GM20431 (cell line): ENCODE measurements at regions not wholly inside any gene's neighbourhood (a gene's known extent, or its start where the extent isn't known, plus 50 kb on each side); places are given as distances from the start of the nearest gene placed in this dataset.
"Not testable (repeated sequence)": the region's sequence is repeated elsewhere in the genome, so short reads cannot be mapped to it uniquely, and the experiment has no call there.

Experiments used
- in situ Hi-C: fragments of 300-500 bp; cut with MseI, MboI; formaldehyde crosslinking; loops from one replicate; pipeline ENCODE4 v1.15.0; 2020; ENCODE audit warnings: low sequenced_read_pairs; ENCODE audit not compliant: unreplicated experiment

DNA sequence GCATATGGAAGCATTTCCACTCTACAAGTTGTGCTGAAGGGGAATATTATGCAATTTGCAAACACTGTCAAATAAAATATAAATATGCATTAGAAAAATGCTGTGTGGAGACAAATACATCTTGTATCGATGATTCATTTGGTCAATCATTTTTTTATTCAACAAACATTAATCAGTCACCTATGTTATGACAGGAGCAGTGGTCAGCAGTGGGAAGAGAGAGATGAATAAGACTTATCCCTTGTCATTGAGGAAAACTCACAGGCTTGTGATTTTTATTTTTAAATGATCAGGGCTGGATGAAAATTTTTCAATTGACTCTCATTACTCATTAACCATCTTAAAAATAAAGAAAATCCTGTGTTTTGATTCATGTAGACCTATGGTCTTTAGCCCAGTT, 574.1 kb downstream of the ACTL7B start:
- in situ Hi-C loops: no loop called here

GRCh38 chr9:108278341-108278740, 577.4 kb downstream of the ACTL7B start:
- in situ Hi-C loops: no loop called here

GRCh38 chr9:108277216-108277615, 578.6 kb downstream of the ACTL7B start:
- in situ Hi-C loops: no loop called here

DNA sequence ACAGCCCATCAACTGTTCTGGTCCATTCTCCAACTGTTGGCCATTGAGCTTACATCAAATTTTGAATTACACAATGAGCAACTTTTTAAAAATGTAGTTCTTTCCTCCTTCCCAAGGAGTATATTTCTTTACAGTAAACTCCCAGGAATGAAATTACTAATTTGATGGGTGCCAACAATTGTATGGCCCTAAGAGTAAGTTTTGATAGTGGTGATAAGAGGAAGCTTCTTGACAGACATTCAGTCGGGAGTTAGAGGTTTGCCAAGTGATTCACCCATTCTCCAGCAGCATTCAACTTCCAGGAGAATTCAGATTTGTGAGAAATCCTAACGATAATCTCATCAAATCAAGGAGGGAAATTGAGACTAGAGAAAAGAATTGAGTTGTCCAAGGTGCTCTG, 579.9 kb downstream of the ACTL7B start:
- in situ Hi-C loops: no loop called here

- in situ Hi-C loops: no loop called here
These were observed 580.8 kb downstream of the ACTL7B start for GRCh38 chr9:108274971-108275370.

GRCh38 chr9:108273988-108274387, 581.8 kb downstream of the ACTL7B start:
- in situ Hi-C loops: no loop called here

DNA sequence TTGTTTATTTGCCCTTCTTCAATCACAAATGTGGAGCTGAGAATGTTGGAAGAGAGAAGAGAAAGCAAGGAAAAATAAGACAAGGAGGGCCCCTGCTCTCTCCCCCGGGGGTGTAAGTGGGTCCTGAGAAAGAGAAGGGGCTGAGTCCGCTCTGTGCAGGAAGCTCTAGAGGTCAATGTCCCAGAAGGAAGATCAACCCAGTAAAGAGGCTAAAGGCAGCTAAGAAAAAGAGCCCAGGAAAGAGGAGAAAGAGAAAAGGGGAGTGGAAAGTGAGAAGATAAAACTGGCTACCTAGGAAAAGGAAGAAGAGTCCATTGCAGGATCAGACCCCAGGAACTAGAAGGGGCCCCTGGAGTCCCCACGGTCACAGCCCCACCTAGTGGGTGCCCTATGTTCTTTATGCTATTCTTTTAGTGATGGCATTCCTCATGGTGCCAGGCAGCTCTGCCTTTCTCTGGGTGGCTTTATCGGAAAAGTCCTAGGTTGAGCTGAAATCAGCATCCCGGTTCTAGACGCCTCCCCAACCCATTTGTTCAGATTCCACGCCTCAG, 583.4 kb downstream of the ACTL7B start:
- in situ Hi-C loops: no loop called here

- in situ Hi-C loops: no loop called here
These were observed 584.0 kb downstream of the ACTL7B start for GRCh38 chr9:108271646-108272348.

DNA sequence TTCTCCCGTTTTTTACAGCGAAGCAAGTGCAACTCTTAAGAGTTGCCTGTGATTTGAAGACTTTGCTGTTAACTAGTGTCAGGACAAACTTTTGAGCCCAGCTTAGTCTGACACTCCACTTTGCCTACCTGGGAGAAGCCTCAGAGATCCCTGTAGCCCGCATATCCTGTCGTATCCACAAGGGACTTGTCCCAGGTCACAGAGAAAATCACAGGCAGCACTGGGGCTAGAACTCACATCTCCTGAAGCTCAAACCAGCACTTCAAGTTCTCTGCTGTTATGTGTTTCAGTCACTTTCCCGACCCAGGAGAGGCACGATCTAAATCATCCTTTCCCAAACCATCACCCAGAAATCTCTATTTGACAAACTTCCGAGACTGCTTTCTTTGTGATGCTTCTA, 584.5 kb downstream of the ACTL7B start:
- in situ Hi-C loops: no loop called here

DNA sequence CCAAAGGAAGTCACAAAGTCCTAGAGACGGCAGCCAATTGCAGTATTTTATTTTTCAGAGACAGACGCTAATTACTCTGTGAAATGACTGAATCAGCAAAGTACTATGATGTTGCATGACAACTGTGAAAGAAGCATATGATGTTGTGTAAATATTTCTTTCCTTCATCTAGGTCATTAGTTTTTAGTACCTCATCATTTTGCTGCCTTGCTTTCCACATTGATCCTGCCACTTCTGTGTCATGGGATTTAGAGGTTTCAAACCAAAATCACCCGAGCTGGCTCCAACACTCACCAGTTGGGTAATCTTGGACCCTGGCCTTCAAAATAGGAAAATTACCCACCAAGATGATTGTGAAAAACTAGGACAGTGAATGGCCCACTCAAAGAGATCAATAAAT, 585.2 kb downstream of the ACTL7B start:
- in situ Hi-C loops: no loop called here

- in situ Hi-C loops: no loop called here
These were observed 585.7 kb downstream of the ACTL7B start for GRCh38 chr9:108270051-108270450.

DNA sequence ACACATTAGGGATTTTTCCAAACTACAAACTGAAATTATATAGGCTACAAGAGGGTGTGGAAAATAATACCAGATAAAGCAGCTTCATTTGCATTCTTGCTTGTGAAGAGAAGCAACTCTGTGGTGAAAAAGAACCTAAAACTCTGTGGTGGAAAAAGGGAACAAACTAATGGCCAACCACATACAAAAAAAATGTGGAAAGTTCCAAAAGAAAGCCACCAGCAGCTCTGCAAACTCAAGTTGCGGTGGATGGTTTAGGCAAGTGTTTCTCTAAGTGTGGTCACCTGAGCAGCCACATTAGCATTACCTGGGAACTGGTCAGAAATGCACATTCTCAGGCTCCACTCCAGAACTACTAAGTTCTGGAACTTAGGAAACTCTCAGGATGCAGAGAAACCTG, 586.4 kb downstream of the ACTL7B start:
- in situ Hi-C loops: no loop called here

DNA sequence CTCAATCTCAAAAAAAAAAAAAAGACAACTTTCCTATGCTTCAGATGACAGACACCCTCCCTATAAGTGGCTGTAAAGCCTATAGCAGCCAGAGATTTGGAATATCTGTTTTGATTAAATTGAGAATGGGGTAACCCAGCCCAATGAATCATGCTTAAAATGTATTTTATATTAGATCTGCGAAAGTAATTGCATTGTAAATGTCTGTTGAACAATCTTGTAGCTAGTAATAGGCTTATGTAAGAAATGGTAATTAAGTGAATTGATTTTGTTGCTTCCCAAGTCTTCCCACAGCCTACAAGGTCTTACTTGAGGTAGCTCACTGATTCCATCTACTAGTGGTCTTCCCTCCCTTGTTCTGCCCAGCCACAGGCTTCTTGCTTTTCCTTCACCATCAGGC, 590.7 kb downstream of the ACTL7B start:
- in situ Hi-C loops: no loop called here

DNA sequence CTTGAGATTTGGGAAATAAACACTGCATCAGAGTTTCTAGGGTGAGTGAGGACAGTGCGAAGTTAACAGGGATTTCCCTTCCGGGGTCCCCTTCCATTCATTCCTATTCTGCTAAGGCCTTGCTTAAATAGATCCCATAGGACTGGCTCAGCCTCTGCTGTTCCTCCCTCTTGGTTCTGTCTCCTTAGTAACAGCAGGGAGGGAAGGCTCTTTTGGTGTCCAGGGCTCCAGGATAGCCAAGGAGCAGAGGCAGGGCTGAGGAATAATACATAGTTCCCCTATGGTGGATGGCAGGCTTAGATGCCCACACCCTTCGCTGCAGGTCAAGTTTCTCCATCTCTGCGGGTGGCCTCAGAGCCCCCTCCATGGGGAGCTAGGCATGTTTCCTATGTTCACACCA, 591.7 kb downstream of the ACTL7B start:
- in situ Hi-C loops: no loop called here

DNA sequence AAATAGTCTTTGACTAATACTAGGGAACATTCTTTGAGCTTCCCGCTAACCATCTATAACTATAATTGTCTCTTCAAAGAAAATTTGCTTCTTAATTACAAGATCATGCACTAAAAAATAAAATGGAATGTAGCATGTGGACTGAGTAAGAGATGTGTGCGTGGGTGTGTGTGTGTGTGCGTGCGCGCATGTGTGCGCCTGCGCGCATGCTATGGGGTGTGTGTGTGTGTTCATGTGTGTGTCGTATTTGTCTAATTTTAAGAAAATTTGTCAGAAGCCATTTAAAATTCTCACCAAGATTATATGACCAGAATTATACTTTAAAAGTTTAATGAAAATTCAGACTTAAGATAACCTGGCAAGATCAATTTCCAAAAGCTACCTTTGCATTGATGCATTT, 593.0 kb downstream of the ACTL7B start:
- in situ Hi-C loops: no loop called here

DNA sequence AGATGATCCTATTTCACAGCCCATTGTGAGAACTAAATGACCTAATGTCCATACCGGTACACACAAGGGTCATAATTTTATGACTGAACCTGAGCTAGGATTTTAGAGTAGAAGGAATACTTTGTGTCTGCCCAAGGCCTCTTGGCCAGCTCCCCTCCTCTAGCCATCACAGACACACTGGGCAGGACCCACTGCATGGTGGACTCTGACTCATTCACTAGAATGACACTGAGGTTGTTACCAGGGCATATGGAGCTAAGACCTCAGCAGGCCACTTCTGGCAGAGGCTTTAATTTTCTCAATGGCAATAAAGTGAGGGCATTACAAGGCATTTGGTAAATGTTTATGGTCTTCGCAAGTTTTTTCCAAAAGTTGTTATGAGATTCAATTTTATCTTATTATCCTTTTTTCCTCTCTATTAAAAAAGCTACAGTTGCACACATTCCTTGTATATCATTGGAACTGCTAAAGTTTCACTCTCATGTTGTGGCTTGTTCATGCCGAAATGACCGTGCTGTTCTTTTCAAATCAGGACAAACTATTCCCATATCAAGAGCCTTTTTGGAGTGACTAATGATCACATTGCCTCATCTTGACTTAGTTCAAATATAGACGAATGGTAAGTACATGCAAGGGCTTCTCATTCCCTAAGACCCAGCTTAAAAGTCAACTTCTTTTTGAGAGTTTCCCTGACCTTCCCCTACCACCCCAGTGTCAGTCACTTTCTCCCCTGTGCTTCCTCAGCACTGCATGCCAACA, 595.7 kb downstream of the ACTL7B start:
- in situ Hi-C loops: no loop called here

GRCh38 chr9:108258640-108259039, 597.1 kb downstream of the ACTL7B start:
- in situ Hi-C loops: no loop called here

DNA sequence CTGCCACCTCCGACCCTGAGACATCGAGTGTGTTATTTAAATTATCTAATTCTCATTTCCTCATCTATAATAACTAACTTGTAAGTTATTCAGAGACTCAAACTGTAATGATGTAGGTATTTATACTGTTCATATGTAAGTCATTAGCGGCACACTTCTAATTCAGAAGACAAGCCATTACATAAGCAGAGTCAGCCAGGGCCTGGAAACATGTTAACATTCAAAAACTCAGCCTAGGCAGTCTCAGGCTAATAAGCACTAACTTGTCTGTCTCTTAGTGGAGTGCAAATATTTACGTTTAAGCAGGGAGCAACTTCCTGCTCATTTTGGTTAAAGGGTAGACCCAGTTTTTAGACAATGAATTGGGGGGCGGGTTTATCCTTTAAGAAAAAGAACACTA, 598.4 kb downstream of the ACTL7B start:
- in situ Hi-C loops: no loop called here

DNA sequence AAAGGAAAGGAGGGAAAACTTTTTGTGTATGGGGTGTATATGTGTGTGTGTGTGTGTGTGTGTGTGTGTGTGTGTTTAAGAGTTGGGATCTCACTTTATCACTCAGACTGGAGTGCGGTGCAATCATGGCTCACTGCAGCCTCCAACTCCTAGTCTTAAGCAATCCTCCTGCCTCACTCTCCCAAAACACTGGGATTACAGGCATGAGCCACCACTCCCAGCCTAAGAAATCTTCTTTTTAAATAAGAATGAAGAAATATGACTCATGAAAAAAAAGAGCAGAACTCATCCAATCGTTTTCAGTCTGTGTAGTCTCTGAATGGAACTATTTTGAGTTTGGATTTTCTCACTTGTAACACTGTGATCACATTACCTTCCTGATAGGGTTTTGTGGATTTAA, 601.5 kb downstream of the ACTL7B start:
- in situ Hi-C loops: no loop called here

DNA sequence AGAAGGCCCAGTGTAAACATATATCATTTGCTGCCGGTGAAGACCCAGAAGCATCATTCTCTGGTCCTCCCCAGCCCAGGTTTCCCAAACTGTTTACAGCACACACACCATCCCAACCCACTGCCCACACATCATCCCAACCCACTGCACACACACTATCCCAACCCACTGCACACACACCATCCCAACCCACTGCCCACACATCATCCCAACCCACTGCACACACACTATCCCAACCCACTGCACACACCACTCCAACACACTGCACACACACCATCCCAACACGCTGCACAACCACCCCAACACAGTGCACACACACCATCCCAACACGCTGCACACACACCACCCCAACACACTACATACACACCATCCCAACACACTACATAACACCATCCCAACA, 608.4 kb downstream of the ACTL7B start:
- in situ Hi-C loops: not testable (repeated sequence)

DNA sequence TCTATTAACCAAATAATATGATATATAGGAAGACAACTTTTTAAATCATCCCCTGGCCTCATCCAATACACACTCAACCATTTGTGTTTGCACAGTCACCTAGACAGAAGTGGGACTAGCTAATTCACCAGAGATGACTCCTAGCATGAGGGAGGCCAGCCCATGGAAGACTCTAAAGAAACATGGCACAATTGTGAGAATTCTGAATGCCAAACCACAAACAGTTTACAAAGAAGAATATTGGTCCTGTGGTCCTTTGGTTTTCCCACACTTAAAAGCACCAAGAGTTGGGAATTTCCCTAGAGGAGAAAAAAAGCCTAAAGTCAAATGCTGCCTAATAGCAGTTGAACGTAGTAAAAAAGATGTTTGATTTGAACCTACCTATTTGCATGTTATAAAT, 609.9 kb downstream of the ACTL7B start:
- in situ Hi-C loops: no loop called here

DNA sequence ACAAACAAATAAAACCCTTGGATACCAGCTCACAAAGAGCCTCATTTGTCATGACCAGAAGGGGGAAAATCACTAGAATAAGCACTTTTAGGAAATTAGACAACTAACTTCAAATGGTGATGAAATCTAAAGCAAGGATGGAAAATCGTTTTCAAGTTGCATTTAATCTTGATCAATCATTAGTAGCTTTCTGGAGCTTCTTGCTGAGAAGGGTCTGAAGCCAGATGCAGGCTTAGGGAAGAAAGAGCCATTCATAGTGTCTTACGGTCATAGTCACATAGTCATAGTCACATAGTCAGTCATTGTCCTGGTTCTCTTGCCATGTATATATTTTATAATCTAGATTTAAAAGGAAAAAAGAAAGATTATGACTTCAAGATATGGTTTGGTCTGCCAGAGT, 610.5 kb downstream of the ACTL7B start:
- in situ Hi-C loops: no loop called here
